ENCODE measurements at regions not wholly inside any gene's neighbourhood (a gene's known extent, or its start where the extent isn't known, plus 50 kb on each side); places are given as distances from the start of the nearest gene placed in this dataset.
A peak's percentile ranks its signal among the peaks of the same experiment; 100 is the strongest.

GRCh38 chr4:156581282-156582063, 390.1 kb downstream of the PDGFC start:
- Histone ChIP-seq H4K20me1 (ENCODE audit: low read depth) (no peaks in the 10 kb centered on the region), H3K4me2 (no peak overlapping the region), H3K4me3 (no peak overlapping the region), H3K27me3 (no peaks in the 10 kb centered on the region), H3K79me2 (ENCODE audit: low read depth) (no peaks in the 10 kb centered on the region), H3K36me3 (no peaks in the 10 kb centered on the region), H3K9me3 (ENCODE audit: low read depth) (no peaks in the 10 kb centered on the region), H2AFZ (replicated peaks) (no peak overlapping the region), H3K9ac (no peak overlapping the region), H3F3A (ENCODE audit: low read depth) (no peaks in the 10 kb centered on the region), H3K27ac (no peak overlapping the region), H3K4me1 (no peaks in the 10 kb centered on the region)
- Mint-ChIP-seq H3K36me3 (no peaks in the 10 kb centered on the region), H3K9me3 (no peaks in the 10 kb centered on the region), H3K27me3 (ENCODE audit: insufficient read depth, low read depth) (peaks cover under 1% of the 10 kb centered on the region), H3K4me3 (no peak overlapping the region), H3K4me1 (no peaks in the 10 kb centered on the region), H3K27ac (no peak overlapping the region)
- no peak for DNase-seq (ENCODE audit: low spot score)
- TF ChIP-seq EZH2phosphoT487 (IDR thresholded peaks at IDR 0.05) (no peak), CTCF (IDR thresholded peaks at IDR 0.05) (no peak), EZH2 (IDR thresholded peaks at IDR 0.05) (no peak)

- Mint-ChIP-seq H3K4me1 (no peaks in the 10 kb centered on the region), H3K27me3 (ENCODE audit: insufficient read depth, low read depth) (no peaks in the 10 kb centered on the region), H3K9me3 (no peaks in the 10 kb centered on the region), H3K27ac (no peak overlapping the region), H3K4me3 (no peak overlapping the region), H3K36me3 (no peaks in the 10 kb centered on the region)
- Histone ChIP-seq H3K4me2 (no peak overlapping the region), H3K4me1 (no peaks in the 10 kb centered on the region), H3K36me3 (no peaks in the 10 kb centered on the region), H3K9ac (no peak overlapping the region), H3K79me2 (ENCODE audit: low read depth) (no peaks in the 10 kb centered on the region), H2AFZ (replicated peaks) (peak overlapping the region; percentile 6), H4K20me1 (ENCODE audit: low read depth) (no peaks in the 10 kb centered on the region), H3K9me3 (ENCODE audit: low read depth) (no peaks in the 10 kb centered on the region), H3K27ac (no peak overlapping the region), H3K27me3 (no peaks in the 10 kb centered on the region), H3K4me3 (no peak overlapping the region), H3F3A (ENCODE audit: low read depth) (no peaks in the 10 kb centered on the region)
- no peak for TF ChIP-seq EZH2phosphoT487 (IDR thresholded peaks at IDR 0.05)
- no peak for TF ChIP-seq CTCF (IDR thresholded peaks at IDR 0.05)
- no peak for TF ChIP-seq EZH2 (IDR thresholded peaks at IDR 0.05)
- no peak for DNase-seq (ENCODE audit: low spot score)
Measured at GRCh38 chr4:156578713-156579112, 392.9 kb downstream of the PDGFC start.

- H3K79me2 ChIP-seq (ENCODE audit: low read depth): no peaks in the 10 kb centered on the region
- H3K36me3 Mint-ChIP-seq: no peaks in the 10 kb centered on the region
Measured at GRCh38 chr4:156578005-156578404, 393.6 kb downstream of the PDGFC start.

More at GRCh38 chr4:156578005-156578404, 393.6 kb downstream of the PDGFC start:
- no peaks in the 10 kb centered on the region for H3K27me3 ChIP-seq
- TF ChIP-seq EZH2 (IDR thresholded peaks at IDR 0.05) (no peak), EZH2phosphoT487 (IDR thresholded peaks at IDR 0.05) (no peak), CTCF (IDR thresholded peaks at IDR 0.05) (no peak)
- H3K4me1 ChIP-seq: no peaks in the 10 kb centered on the region
- no peaks in the 10 kb centered on the region for H3K9me3 Mint-ChIP-seq
- no peaks in the 10 kb centered on the region for H3K27me3 Mint-ChIP-seq (ENCODE audit: insufficient read depth, low read depth)
- H3K9me3 ChIP-seq (ENCODE audit: low read depth): no peaks in the 10 kb centered on the region
- no peak overlapping the region for H3K4me3 ChIP-seq
- no peak overlapping the region for H3K4me2 ChIP-seq
- no peak overlapping the region for H3K9ac ChIP-seq
- peak overlapping the region; percentile 6 for H2AFZ ChIP-seq (replicated peaks)
- H3K4me1 Mint-ChIP-seq: no peaks in the 10 kb centered on the region
- no peak for DNase-seq (ENCODE audit: low spot score)
- H3K36me3 ChIP-seq: no peaks in the 10 kb centered on the region
- no peak overlapping the region for H3K27ac Mint-ChIP-seq
- H4K20me1 ChIP-seq (ENCODE audit: low read depth): no peaks in the 10 kb centered on the region
- H3K4me3 Mint-ChIP-seq: no peak overlapping the region
- H3F3A ChIP-seq (ENCODE audit: low read depth): no peaks in the 10 kb centered on the region
- H3K27ac ChIP-seq: no peak overlapping the region

Data from neural progenitor cell (in vitro differentiated cells).